Testis (tissue), 2 donors: ENCODE measurements at regions not wholly inside any gene's neighbourhood (a gene's known extent, or its start where the extent isn't known, plus 50 kb on each side); places are given as distances from the start of the nearest gene placed in this dataset.
A peak's percentile ranks its signal among the peaks of the same experiment; 100 is the strongest.

Source experiments
- DNase-seq: peaks from one replicate; pipeline ENCODE4 v3.0.0-alpha.2; 2019
- H3K27ac ChIP-seq, 2 donors: fragments of 200-600 bp; sonication (generic); one replicate each; pipeline ENCODE4 v1.5.1; 2019
- H3K27me3 ChIP-seq: fragments of 200-600 bp; sonication (generic); one replicate; pipeline ENCODE4 v1.5.1; 2019
- H3K36me3 ChIP-seq: fragments of 200-600 bp; sonication (generic); one replicate; pipeline ENCODE4 v1.5.1; 2017; ENCODE audit warnings: low read depth; ENCODE audit errors: missing control alignments
- H3K4me1 ChIP-seq: fragments of 200-600 bp; sonication (generic); one replicate; pipeline ENCODE4 v1.5.1; 2019
- H3K4me3 ChIP-seq, 2 donors: fragments of 200-600 bp; sonication (generic); one replicate each; pipeline ENCODE4 v1.5.1; 2017 to 2019
- H3K9me3 ChIP-seq: fragments of 200-600 bp; sonication (generic); one replicate; pipeline ENCODE4 v1.5.1; 2017
- CTCF ChIP-seq, 3 experiments: fragments of 450-650 bp in 2 of 3; fragments of 200-600 bp in 1 of 3; sonication (generic) in 1 of 3; IDR thresholded peaks; one replicate each; pipeline ENCODE4 v1.5.1; 2016 to 2019; ENCODE audit warnings: antibody characterized with exemption in 3 of 3, mild to moderate bottlenecking in 2 of 3, moderate library complexity in 1 of 3
- POLR2A ChIP-seq: fragments of 450-650 bp; IDR thresholded peaks from one replicate; pipeline ENCODE4 v1.6.1; 2017; ENCODE audit warnings: antibody characterized with exemption, mild to moderate bottlenecking, moderate library complexity
- WGBS, 2 donors: methylation state at CpG; one replicate each; pipeline ENCODE4 v1.1.5; 2018; 5-methylcytosine and 5-hydroxymethylcytosine counted together
- intact Hi-C: fragments of 100-400 bp; cut with DNase I; formaldehyde crosslinking; loops from one replicate; pipeline ENCODE4 v1.15.1; 2023; ENCODE audit warnings: low total_unique reads

DNA sequence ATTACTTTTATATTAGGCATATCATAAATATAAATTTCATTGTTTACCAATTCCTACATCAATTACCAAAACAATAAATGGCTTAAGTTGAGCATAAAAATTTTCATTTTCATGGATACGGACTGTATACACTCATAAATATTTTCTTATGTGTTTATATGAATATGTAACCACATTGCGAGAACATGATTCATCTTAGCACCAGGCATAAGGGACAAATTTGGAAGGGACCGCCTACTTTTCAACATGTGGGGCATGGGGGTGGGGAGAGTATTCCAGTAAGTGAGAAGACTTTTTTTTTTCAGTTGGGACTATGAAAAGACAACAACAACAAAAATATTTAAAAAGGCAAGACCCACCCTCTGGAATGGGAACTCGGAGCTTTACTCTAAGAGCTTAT lies 296.1 kb downstream of the RAB38 start:
- no peak for TF ChIP-seq POLR2A
- no peak for TF ChIP-seq CTCF (IDR thresholded peaks at IDR 0.05)
- Histone ChIP-seq H3K27ac (no peak overlapping the region), H3K4me1 (no peaks in the 10 kb centered on the region), H3K36me3 (no peaks in the 10 kb centered on the region), H3K9me3 (no peaks in the 10 kb centered on the region), H3K27me3 (no peaks in the 10 kb centered on the region), H3K4me3 (no peak overlapping the region)
- 91 to 92% methylated on average over 4 of the region's 4 CpGs for whole genome bisulfite sequencing, 2 donors
- no peak for DNase-seq
- intact Hi-C loops, result loop anchor here (5.0 kb wide), 1 partner anchor 663 kb away; no protein-coding TSS in a partner anchor

- WGBS, 2 donors, result 25 to 33% methylated on average over 2 of the region's 2 CpGs
- Histone ChIP-seq H3K9me3 (no peaks in the 10 kb centered on the region), H3K4me3 (no peak overlapping the region), H3K36me3 (no peaks in the 10 kb centered on the region), H3K27me3 (no peaks in the 10 kb centered on the region), H3K4me1 (no peaks in the 10 kb centered on the region), H3K27ac (no peak overlapping the region)
- TF ChIP-seq POLR2A, result no peak
- peak in 2 of 3 experiments; percentile 35 to 42 for TF ChIP-seq CTCF (IDR thresholded peaks at IDR 0.05)
- peak; percentile 58 for DNase-seq
- intact Hi-C loops, result loop anchor here (5.0 kb wide), 1 partner anchor 664 kb away; no protein-coding TSS in a partner anchor
These were observed 296.8 kb downstream of the RAB38 start for GRCh38 chr11:87878373-87878825.

DNA sequence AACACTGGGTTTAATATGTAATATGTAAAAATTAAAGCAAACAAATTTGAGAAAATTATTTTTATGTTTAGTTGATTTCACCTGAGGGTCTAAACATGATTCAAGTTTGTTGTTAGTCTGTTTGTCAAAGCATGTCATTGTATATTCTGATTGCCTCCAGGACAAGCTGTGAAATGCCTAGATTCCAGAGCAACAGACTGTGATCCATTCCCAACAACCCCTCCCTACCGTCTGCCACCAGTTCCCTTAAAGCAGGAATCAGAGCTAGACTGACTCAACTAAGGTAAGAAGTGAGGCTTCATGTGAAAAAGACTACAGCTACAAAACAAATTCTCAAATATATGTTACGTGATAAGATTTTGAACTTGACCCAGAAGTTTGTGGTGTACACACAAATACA lies 304.2 kb downstream of the RAB38 start:
- Histone ChIP-seq H3K4me3 (no peak overlapping the region), H3K4me1 (no peaks in the 10 kb centered on the region), H3K27ac (no peak overlapping the region), H3K9me3 (no peaks in the 10 kb centered on the region), H3K36me3 (no peaks in the 10 kb centered on the region), H3K27me3 (no peaks in the 10 kb centered on the region)
- DNase-seq, result no peak
- intact Hi-C loops, result no loop called here
- WGBS, 2 donors, result 89 to 100% methylated on average over 2 of the region's 2 CpGs
- TF ChIP-seq POLR2A (no peak), CTCF (IDR thresholded peaks at IDR 0.05) (no peak)

- no peaks in the 10 kb centered on the region for H3K36me3 ChIP-seq
- H3K27ac ChIP-seq, result no peak overlapping the region
- no peak for DNase-seq
- no peaks in the 10 kb centered on the region for H3K9me3 ChIP-seq
- no peak overlapping the region for H3K4me3 ChIP-seq
- H3K27me3 ChIP-seq, result no peaks in the 10 kb centered on the region
- TF ChIP-seq POLR2A (no peak), CTCF (IDR thresholded peaks at IDR 0.05) (no peak)
- WGBS, 2 donors, result 67 to 70% methylated on average over 2 of the region's 2 CpGs
- intact Hi-C loops, result no loop called here
- no peaks in the 10 kb centered on the region for H3K4me1 ChIP-seq
These were observed 305.2 kb downstream of the RAB38 start for GRCh38 chr11:87870086-87870485.

GRCh38 chr11:87866951-87867350 lies 308.3 kb downstream of the RAB38 start:
- TF ChIP-seq POLR2A (no peak), CTCF (IDR thresholded peaks at IDR 0.05) (no peak)
- H3K9me3 ChIP-seq, result no peaks in the 10 kb centered on the region
- WGBS, 2 donors, result 86 to 100% methylated on average over 1 of the region's 1 CpG
- H3K36me3 ChIP-seq, result no peaks in the 10 kb centered on the region
- H3K27ac ChIP-seq, result no peak overlapping the region
- intact Hi-C loops, result no loop called here
- no peak for DNase-seq
- no peaks in the 10 kb centered on the region for H3K27me3 ChIP-seq
- no peaks in the 10 kb centered on the region for H3K4me1 ChIP-seq
- H3K4me3 ChIP-seq, result no peak overlapping the region
